OCI-LY1 (cell line): ENCODE measurements at regions not wholly inside any gene's neighbourhood (a gene's known extent, or its start where the extent isn't known, plus 50 kb on each side); places are given as distances from the start of the nearest gene placed in this dataset.

Experiments used
- CTCF ChIP-seq: fragments of 200-600 bp; sonication (generic), shearing (Covaris generic); IDR thresholded peaks from 2 replicates; pipeline ENCODE4 v1.5.1; 2017; ENCODE audit warnings: mild to moderate bottlenecking, antibody characterized with exemption, low read length, moderate library complexity, mixed read lengths
- EZH2 ChIP-seq: fragments of 200-600 bp; sonication (generic), shearing (Covaris generic); IDR thresholded peaks from 2 replicates; pipeline ENCODE4 v1.8.0; 2017; ENCODE audit warnings: borderline replicate concordance, mixed run types, mild to moderate bottlenecking, antibody characterized with exemption, low read length, moderate library complexity, mixed read lengths

- TF ChIP-seq CTCF (no peak), EZH2 (no peak)
Observed at GRCh38 chr9:82606071-82606470, 456.9 kb downstream of the RASEF start.
